C4-2B (cell line): ENCODE measurements at regions not wholly inside any gene's neighbourhood (a gene's known extent, or its start where the extent isn't known, plus 50 kb on each side); places are given as distances from the start of the nearest gene placed in this dataset.

ENCODE experiments used
- CTCF ChIP-seq: fragments of 450-650 bp; conservative IDR thresholded peaks from 2 replicates; pipeline ENCODE4 v1.5.1; 2017; ENCODE audit warnings: mild to moderate bottlenecking
- ZFX ChIP-seq: fragments of 450-650 bp; IDR thresholded peaks from 2 replicates; pipeline ENCODE4 v1.6.1; 2017

- no peak for TF ChIP-seq CTCF
- no peak for TF ChIP-seq ZFX
Measured at GRCh38 chr7:106543221-106543757, 117.7 kb downstream of the CCDC71L start.
